IMR-90 (cell line): ENCODE measurements at regions not wholly inside any gene's neighbourhood (a gene's known extent, or its start where the extent isn't known, plus 50 kb on each side); places are given as distances from the start of the nearest gene placed in this dataset.

Experiments
- ATAC-seq: fragments of 200-7000 bp; cut with Tn5 transposase; 2 replicates; pipeline ENCODE4 v1.9.1; 2020; ENCODE audit warnings: low read depth, mild to moderate bottlenecking, moderate library complexity
- BruUV-seq: library from RNA; stranded (reverse); fragments of 400-500 nt; replicated peaks from 2 replicates; lab custom pipeline; 2021; lab: Mats Ljungman, UMichigan
- CTCF ChIA-PET: fragments of 300-600 bp; formaldehyde crosslinking; extraction: SDS; loops from one replicate; lab custom pipeline; 2021; ENCODE audit warnings: antibody characterized with exemption; lab: Yijun Ruan, JAX
- POLR2A ChIA-PET: fragments of 300-600 bp; sonication (Branson Sonifier 250); formaldehyde crosslinking; loops from one replicate; lab custom pipeline; 2022; ENCODE audit warnings: antibody characterized with exemption; ENCODE audit not compliant: unreplicated experiment; lab: Charles Lee
- DNase-seq: peaks from one replicate; pipeline ENCODE4 v3.0.0; 2013
- H2AFZ ChIP-seq: replicated peaks from 2 replicates; pipeline ENCODE3; 2013; ENCODE audit warnings: low read length, mild to moderate bottlenecking; ENCODE audit not compliant: poor library complexity
- H2AK5ac ChIP-seq: 2 replicates; pipeline ENCODE4 v1.6.1; 2013; ENCODE audit warnings: low read depth, low read length, inconsistent platforms
- H2AK9ac ChIP-seq: replicated peaks from 2 replicates; pipeline ENCODE3; 2013; ENCODE audit warnings: mild to moderate bottlenecking, low read depth, low read length, moderate library complexity; ENCODE audit not compliant: poor library complexity
- H2BK120ac ChIP-seq: 2 replicates; pipeline ENCODE4 v1.6.1; 2013; ENCODE audit warnings: low read depth, low read length, inconsistent platforms
- H2BK15ac ChIP-seq: 3 replicates; pipeline ENCODE4 v1.6.1; 2013; ENCODE audit warnings: low read depth, low read length, inconsistent platforms
- H2BK20ac ChIP-seq: 2 replicates; pipeline ENCODE4 v1.6.1; 2013; ENCODE audit warnings: low read depth, mild to moderate bottlenecking, inconsistent platforms, low read length, moderate library complexity
- H2BK5ac ChIP-seq: 2 replicates; pipeline ENCODE4 v1.6.1; 2013; ENCODE audit warnings: mild to moderate bottlenecking, low read depth, low read length, inconsistent platforms; ENCODE audit not compliant: poor library complexity, severe bottlenecking
- H3K14ac ChIP-seq: replicated peaks from 2 replicates; pipeline ENCODE4 v1.6.1; 2013; ENCODE audit warnings: low read depth, low read length, inconsistent platforms
- H3K18ac ChIP-seq: 2 replicates; pipeline ENCODE4 v1.6.1; 2013; ENCODE audit warnings: low read depth, low read length, control low read depth
- H3K23ac ChIP-seq: 2 replicates; pipeline ENCODE4 v1.6.1; 2013; ENCODE audit warnings: low read depth, low read length, inconsistent platforms
- H3K27ac ChIP-seq: 2 replicates; pipeline ENCODE4 v1.5.1; 2013; ENCODE audit warnings: mild to moderate bottlenecking, control low read depth, low read length; ENCODE audit not compliant: insufficient read depth
- H3K27me3 ChIP-seq: 2 replicates; pipeline ENCODE4 v1.6.1; 2013; ENCODE audit warnings: low read length; ENCODE audit not compliant: control insufficient read depth, insufficient read depth
- H3K36me3 ChIP-seq: 2 replicates; pipeline ENCODE4 v1.6.1; 2013; ENCODE audit warnings: low read length, mixed read lengths; ENCODE audit not compliant: control insufficient read depth, insufficient read depth
- H3K4ac ChIP-seq: 2 replicates; pipeline ENCODE4 v1.6.1; 2013; ENCODE audit warnings: low read depth, low read length, inconsistent platforms
- H3K4me1 ChIP-seq: 2 replicates; pipeline ENCODE4 v1.6.1; 2013; ENCODE audit warnings: low read length, mixed read lengths; ENCODE audit not compliant: control insufficient read depth, insufficient read depth
- H3K4me2 ChIP-seq: 2 replicates; pipeline ENCODE4 v1.6.1; 2013; ENCODE audit warnings: low read depth, mild to moderate bottlenecking, control low read depth, low read length, moderate library complexity
- H3K4me3 ChIP-seq: 2 replicates; pipeline ENCODE4 v1.5.1; 2013; ENCODE audit warnings: low read depth, mild to moderate bottlenecking, control low read depth, low read length, moderate library complexity; ENCODE audit not compliant: insufficient read depth
- H3K56ac ChIP-seq: 2 replicates; pipeline ENCODE4 v1.6.1; 2013; ENCODE audit warnings: low read length, inconsistent platforms; ENCODE audit not compliant: insufficient read depth; ENCODE audit errors: extremely low read depth
- H3K79me1 ChIP-seq, 2 experiments: 2 replicates each; pipeline ENCODE4 v1.6.1; 2013; ENCODE audit warnings: low read length in 2 of 2, inconsistent platforms in 1 of 2, low read depth in 1 of 2
- H3K9ac ChIP-seq: 2 replicates; pipeline ENCODE4 v1.6.1; 2013; ENCODE audit warnings: low read depth, low read length, control low read depth
- H3K9me1 ChIP-seq: 2 replicates; pipeline ENCODE4 v1.6.1; 2013; ENCODE audit warnings: low read length, inconsistent platforms; ENCODE audit not compliant: insufficient read depth
- H3K9me3 ChIP-seq: 2 replicates; pipeline ENCODE4 v1.6.1; 2013; ENCODE audit warnings: low read length; ENCODE audit not compliant: control insufficient read depth, insufficient read depth
- H4K20me1 ChIP-seq: 2 replicates; pipeline ENCODE4 v1.6.1; 2013; ENCODE audit warnings: low read length, inconsistent platforms; ENCODE audit not compliant: insufficient read depth
- H4K5ac ChIP-seq: 2 replicates; pipeline ENCODE4 v1.6.1; 2013; ENCODE audit warnings: mild to moderate bottlenecking, low read depth, low read length, control low read depth
- H4K8ac ChIP-seq, 2 experiments: 2 replicates each; pipeline ENCODE4 v1.6.1; 2013; ENCODE audit warnings: low read depth in 2 of 2, low read length in 2 of 2, control low read depth in 1 of 2, inconsistent platforms in 1 of 2
- H4K91ac ChIP-seq: 2 replicates; pipeline ENCODE4 v1.6.1; 2013; ENCODE audit warnings: low read depth, low read length, inconsistent platforms; ENCODE audit not compliant: insufficient read depth
- CEBPB ChIP-seq: IDR thresholded peaks from 2 replicates; pipeline ENCODE4 v1.6.1; 2012; ENCODE audit warnings: low read depth, low read length, improper control_type of control experiment
- CHD1 ChIP-seq: IDR thresholded peaks from 2 replicates; pipeline ENCODE4 v1.6.1; 2012; ENCODE audit warnings: low read depth, low read length, improper control_type of control experiment
- FOS ChIP-seq: fragments of 150-350 bp; IDR thresholded peaks from 2 replicates; pipeline ENCODE4 v1.6.1; 2016; ENCODE audit warnings: low read depth, low read length
- MAFK ChIP-seq: IDR thresholded peaks from 2 replicates; pipeline ENCODE4 v1.6.1; 2012; ENCODE audit warnings: low read depth, low read length, improper control_type of control experiment
- MAZ ChIP-seq: IDR thresholded peaks from 2 replicates; pipeline ENCODE4 v1.6.1; 2012; ENCODE audit warnings: low read depth, mild to moderate bottlenecking, low read length, improper control_type of control experiment, moderate library complexity, borderline replicate concordance
- NFE2L2 ChIP-seq: fragments of 150-350 bp; IDR thresholded peaks from 2 replicates; pipeline ENCODE4 v1.6.1; 2016; ENCODE audit warnings: low read depth, mild to moderate bottlenecking, low read length
- POLR2A ChIP-seq: IDR thresholded peaks from 2 replicates; pipeline ENCODE4 v1.6.1; 2012; ENCODE audit warnings: mild to moderate bottlenecking, low read depth, low read length
- RAD21 ChIP-seq: IDR thresholded peaks from 2 replicates; pipeline ENCODE4 v1.6.1; 2012; ENCODE audit warnings: low read length, improper control_type of control experiment
- RCOR1 ChIP-seq: IDR thresholded peaks from 2 replicates; pipeline ENCODE4 v1.6.1; 2012; ENCODE audit warnings: mild to moderate bottlenecking, low read length, improper control_type of control experiment; ENCODE audit not compliant: insufficient replicate concordance
- RFX5 ChIP-seq: IDR thresholded peaks from 2 replicates; pipeline ENCODE4 v1.8.0; 2012; ENCODE audit warnings: low read depth, mild to moderate bottlenecking, low read length, moderate library complexity
- SMC3 ChIP-seq: fragments of 150-350 bp; IDR thresholded peaks from 2 replicates; pipeline ENCODE4 v1.6.1; 2016; ENCODE audit warnings: low read depth, mild to moderate bottlenecking, antibody characterized with exemption, low read length, moderate library complexity
- WGBS, 2 experiments: methylation state at CpG; one replicate each; pipeline versions ENCODE4 v1.1.5 to v1.1.7; 2013; ENCODE audit warnings: missing lambda C conversion rate in 2 of 2; ENCODE audit not compliant: insufficient read length in 1 of 2; ENCODE audit errors: extremely low coverage in 2 of 2; 5-methylcytosine and 5-hydroxymethylcytosine counted together
- dilution Hi-C: fragments of 300-500 bp; cut with HindIII; formaldehyde crosslinking; loops from one replicate; pipeline ENCODE4 v1.14.3; 2018; ENCODE audit warnings: low sequenced_read_pairs; ENCODE audit not compliant: unreplicated experiment
- in situ Hi-C: fragments of 300-500 bp; cut with MboI; formaldehyde crosslinking; loops from 3 replicates; pipeline ENCODE4 v1.14.3; 2019; ENCODE audit warnings: low sequenced_read_pairs, inconsistent platforms, mixed read lengths
- intact Hi-C: fragments of 100-400 bp; cut with micrococcal nuclease; formaldehyde crosslinking; loops from 2 replicates; pipeline ENCODE4 v1.10.0; 2022
- TF ChIP-seq, protein P1 (sequence below): fragments of 150-350 bp; IDR thresholded peaks from 2 replicates; pipeline ENCODE4 v1.6.1; 2017; ENCODE audit warnings: mild to moderate bottlenecking, antibody characterized with exemption, low read length, low read depth
- TF ChIP-seq, protein P2 (sequence below): fragments of 150-350 bp; IDR thresholded peaks from 2 replicates; pipeline ENCODE4 v1.6.1; 2016; ENCODE audit warnings: low read depth, mild to moderate bottlenecking, low read length, moderate library complexity, borderline replicate concordance

DNA sequence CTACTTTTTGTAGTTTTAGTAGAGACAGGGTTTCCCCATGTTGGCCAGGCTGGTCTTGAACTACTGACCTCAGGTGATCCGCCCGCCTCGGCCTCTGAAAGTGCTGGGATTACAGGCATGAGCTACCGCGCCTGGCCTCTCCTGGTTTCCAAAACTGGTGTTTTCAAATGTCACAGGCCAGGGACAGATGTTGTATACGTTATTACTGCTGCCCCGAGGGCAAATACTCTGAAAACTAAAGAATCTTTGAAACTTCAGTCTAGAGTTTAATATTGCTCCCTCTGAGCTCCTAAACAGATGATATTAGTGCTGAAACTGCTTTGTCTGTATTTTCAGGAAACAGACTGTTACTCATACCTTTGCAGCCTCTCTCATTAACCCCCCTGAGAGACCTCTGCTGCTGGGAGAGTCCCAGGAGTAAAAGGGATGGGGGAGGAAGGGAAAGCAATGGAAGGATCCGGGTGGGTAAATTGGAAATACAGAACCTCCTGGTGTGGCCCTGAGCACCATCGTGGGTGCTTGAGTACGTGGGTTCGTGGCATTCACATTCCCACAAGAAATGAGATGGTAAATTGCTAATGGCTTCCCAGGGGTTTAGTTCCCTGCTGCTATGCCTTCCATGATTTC lies 96.3 kb upstream of the IGF1R start:
- Histone ChIP-seq H3K18ac (no peak overlapping the region), H3K4me3 (no peak overlapping the region), H3K4ac (no peak overlapping the region), H3K9me1 (0 out of 2 replicates have a peak, but pooled peaks cover 3% of the 10 kb centered on the region), H2AK5ac (no peak overlapping the region), H3K14ac (no peak overlapping the region), H2AK9ac (no peak overlapping the region), H4K8ac (no peak overlapping the region), H3K9ac (no peak overlapping the region), H2BK20ac (no peak overlapping the region), H2BK120ac (no peak overlapping the region), H3K56ac (no peak overlapping the region), H2BK5ac (no peak overlapping the region), H3K4me2 (no peak overlapping the region), H3K36me3 (no peaks in the 10 kb centered on the region), H2BK15ac (no peak overlapping the region), H4K91ac (no peak overlapping the region), H3K27ac (no peak overlapping the region), H3K4me1 (no peaks in the 10 kb centered on the region), H4K20me1 (no peaks in the 10 kb centered on the region), H3K23ac (no peak overlapping the region), H4K5ac (no peak overlapping the region), H3K9me3 (no peaks in the 10 kb centered on the region), H2AFZ (no peak overlapping the region), H3K79me1 (no peaks in the 10 kb centered on the region), H3K27me3 (0 out of 2 replicates have a peak, but pooled peaks cover 1% of the 10 kb centered on the region)
- DNase-seq = no peak
- in situ Hi-C loops (no loop called here), dilution Hi-C loops (no loop called here), intact Hi-C loops (no loop called here)
- no peak for ATAC-seq
- CTCF ChIA-PET = no interaction called here
- POLR2A ChIA-PET = no interaction called here
- WGBS, 2 experiments = no CpG with 5 or more reads among the region's 11 CpGs
- no TSS peak for BruUV-seq
- TF ChIP-seq MAFK (no peak), MAZ (no peak), FOS (no peak), SMC3 (no peak), CHD1 (no peak), RFX5 (no peak), NFE2L2 (no peak), RCOR1 (no peak), CEBPB (no peak), POLR2A (no peak), RAD21 (no peak)
- TF ChIP-seq, protein P1, sequence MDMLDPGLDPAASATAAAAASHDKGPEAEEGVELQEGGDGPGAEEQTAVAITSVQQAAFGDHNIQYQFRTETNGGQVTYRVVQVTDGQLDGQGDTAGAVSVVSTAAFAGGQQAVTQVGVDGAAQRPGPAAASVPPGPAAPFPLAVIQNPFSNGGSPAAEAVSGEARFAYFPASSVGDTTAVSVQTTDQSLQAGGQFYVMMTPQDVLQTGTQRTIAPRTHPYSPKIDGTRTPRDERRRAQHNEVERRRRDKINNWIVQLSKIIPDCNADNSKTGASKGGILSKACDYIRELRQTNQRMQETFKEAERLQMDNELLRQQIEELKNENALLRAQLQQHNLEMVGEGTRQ = no peak
- TF ChIP-seq, protein P2, sequence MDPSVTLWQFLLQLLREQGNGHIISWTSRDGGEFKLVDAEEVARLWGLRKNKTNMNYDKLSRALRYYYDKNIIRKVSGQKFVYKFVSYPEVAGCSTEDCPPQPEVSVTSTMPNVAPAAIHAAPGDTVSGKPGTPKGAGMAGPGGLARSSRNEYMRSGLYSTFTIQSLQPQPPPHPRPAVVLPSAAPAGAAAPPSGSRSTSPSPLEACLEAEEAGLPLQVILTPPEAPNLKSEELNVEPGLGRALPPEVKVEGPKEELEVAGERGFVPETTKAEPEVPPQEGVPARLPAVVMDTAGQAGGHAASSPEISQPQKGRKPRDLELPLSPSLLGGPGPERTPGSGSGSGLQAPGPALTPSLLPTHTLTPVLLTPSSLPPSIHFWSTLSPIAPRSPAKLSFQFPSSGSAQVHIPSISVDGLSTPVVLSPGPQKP = no peak
